ENCODE measurements at regions not wholly inside any gene's neighbourhood (a gene's known extent, or its start where the extent isn't known, plus 50 kb on each side); places are given as distances from the start of the nearest gene placed in this dataset.
A peak's percentile ranks its signal among the peaks of the same experiment; 100 is the strongest.
"Not testable (repeated sequence)": the region's sequence is repeated elsewhere in the genome, so short reads cannot be mapped to it uniquely, and the experiment has no call there.

DNA sequence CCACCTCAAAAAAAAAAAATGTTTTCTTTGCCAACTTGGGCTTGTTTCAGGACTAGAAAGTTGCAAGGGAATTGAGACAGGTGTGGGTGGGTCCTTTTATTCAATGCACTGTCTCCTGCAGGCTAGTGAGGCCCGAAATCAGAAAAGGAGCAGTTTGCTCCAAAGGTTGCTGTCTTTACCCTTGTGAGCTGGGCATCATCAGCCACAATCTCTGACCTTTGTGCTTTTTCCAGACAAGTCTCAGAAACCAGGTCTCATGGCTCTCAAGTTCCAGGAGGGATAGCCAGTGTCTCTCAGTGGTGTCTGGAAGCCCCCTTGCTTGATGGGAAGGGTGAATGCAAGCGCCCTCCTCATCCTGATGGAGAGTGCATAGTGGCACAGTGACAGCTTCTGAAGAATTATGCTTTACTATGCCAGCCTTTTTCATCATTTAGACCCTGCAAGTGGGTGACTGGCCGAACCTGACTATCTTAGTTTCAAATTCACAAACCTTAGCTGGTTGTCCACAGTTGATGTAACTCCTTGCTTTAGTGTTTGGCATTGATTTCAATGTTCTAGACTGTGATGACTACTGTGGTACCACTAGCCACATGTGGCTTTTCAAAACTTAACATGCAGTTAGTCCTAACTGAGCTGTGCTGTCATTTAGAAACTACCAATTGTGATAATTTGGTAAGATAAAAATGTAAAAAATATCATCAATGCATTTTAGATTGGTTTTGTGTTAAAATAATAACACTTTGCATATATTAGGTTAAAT, 468.6 kb downstream of the GADD45G start:
- ChIA-PET CTCF (no interaction called here), POLR2A (no interaction called here)

GRCh38 chr9:90074316-90074962, 469.6 kb downstream of the GADD45G start:
- H3K4me1 Mint-ChIP-seq = peaks cover 19% of the 10 kb centered on the region
- no peak for DNase-seq
- H3K9me3 Mint-ChIP-seq = no peaks in the 10 kb centered on the region
- no peak overlapping the region for H3K4me3 Mint-ChIP-seq
- H3K27ac Mint-ChIP-seq = no peak overlapping the region
- no peaks in the 10 kb centered on the region for H3K36me3 Mint-ChIP-seq (ENCODE audit: low read depth)
- CTCF ChIA-PET = no interaction called here
- peaks cover 47% of the 10 kb centered on the region for H3K27me3 Mint-ChIP-seq
- POLR2A ChIA-PET = no interaction called here

More for the DNA sequence above, 468.6 kb downstream of the GADD45G start:
- Mint-ChIP-seq H3K4me3 (no peak overlapping the region), H3K9me3 (no peaks in the 10 kb centered on the region), H3K36me3 (ENCODE audit: low read depth) (no peaks in the 10 kb centered on the region), H3K4me1 (peaks cover 14% of the 10 kb centered on the region), H3K27ac (no peak overlapping the region), H3K27me3 (peaks cover 52% of the 10 kb centered on the region)
- DNase-seq = no peak

- Mint-ChIP-seq H3K4me1 (peaks cover 19% of the 10 kb centered on the region), H3K27me3 (peaks cover 37% of the 10 kb centered on the region)
- H3K9me3 Mint-ChIP-seq; H3K36me3 Mint-ChIP-seq (ENCODE audit: low read depth); H3K27ac Mint-ChIP-seq; POLR2A ChIA-PET; H3K4me3 Mint-ChIP-seq; DNase-seq: not testable (repeated sequence)
- CTCF ChIA-PET = interaction anchor here (1.1 to 1.4 kb wide), 3 partner anchors 8 to 22 kb away, joined by 3 read pairs; no protein-coding TSS in a partner anchor
These were observed 472.8 kb downstream of the GADD45G start for GRCh38 chr9:90077598-90077997.

DNA sequence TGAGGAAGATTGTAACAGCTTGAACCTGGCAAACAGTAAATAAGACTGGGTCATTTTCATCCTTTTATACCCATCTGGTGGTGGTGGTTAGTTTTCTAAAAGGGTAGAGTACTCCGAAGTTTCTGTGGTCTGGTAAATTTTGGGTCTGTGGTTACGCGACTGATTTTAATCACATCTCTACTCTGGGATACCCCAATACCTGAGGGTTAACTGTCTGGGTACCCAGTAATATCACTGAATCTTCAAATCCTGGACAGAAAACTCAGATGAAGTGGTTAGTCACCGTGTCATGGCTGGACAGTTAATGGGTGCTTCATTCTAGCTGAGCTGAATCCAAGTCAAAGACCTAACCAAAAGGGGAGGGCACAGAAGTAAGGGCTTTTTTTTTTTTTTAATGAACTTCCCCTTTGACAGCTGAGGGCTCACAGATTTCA, 474.2 kb downstream of the GADD45G start:
- no peaks in the 10 kb centered on the region for H3K9me3 Mint-ChIP-seq
- ChIA-PET CTCF (interaction anchor here (0.6 to 1.4 kb wide), 4 partner anchors 9 to 724 kb away, joined by 3 to 7 read pairs (median 4); no protein-coding TSS in a partner anchor), POLR2A (no interaction called here)
- no peak for DNase-seq
- H3K27ac Mint-ChIP-seq = no peak overlapping the region
- H3K4me1 Mint-ChIP-seq = peaks cover 17% of the 10 kb centered on the region
- no peaks in the 10 kb centered on the region for H3K36me3 Mint-ChIP-seq (ENCODE audit: low read depth)
- no peak overlapping the region for H3K4me3 Mint-ChIP-seq
- H3K27me3 Mint-ChIP-seq = peaks cover 36% of the 10 kb centered on the region

DNA sequence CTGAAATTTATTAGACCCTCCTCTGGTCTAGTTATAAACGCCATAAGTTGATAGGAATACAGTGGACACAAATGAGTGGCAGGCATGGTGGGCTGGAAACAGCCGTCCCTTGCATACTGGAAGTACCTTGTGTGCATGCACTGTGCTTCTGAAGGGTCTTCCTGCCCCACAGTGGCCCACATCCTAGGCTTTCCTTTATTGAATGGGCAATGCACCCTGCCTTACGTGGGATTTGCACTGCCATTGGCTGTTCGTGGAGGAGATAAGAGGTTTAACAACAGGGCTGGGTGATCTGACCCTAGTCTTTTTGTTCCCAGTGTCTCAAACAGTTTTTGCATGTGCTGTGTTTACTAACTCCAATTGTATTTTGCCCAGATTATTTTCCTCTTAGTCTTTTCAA, 480.8 kb downstream of the GADD45G start:
- no peaks in the 10 kb centered on the region for H3K4me1 Mint-ChIP-seq
- peaks cover 27% of the 10 kb centered on the region for H3K27me3 Mint-ChIP-seq
- no peaks in the 10 kb centered on the region for H3K36me3 Mint-ChIP-seq (ENCODE audit: low read depth)
- no peak overlapping the region for H3K4me3 Mint-ChIP-seq
- no peaks in the 10 kb centered on the region for H3K9me3 Mint-ChIP-seq
- DNase-seq = no peak
- no peak overlapping the region for H3K27ac Mint-ChIP-seq
- ChIA-PET POLR2A (no interaction called here), CTCF (no interaction called here)

GRCh38 chr9:90086101-90086511, 481.3 kb downstream of the GADD45G start:
- no peaks in the 10 kb centered on the region for H3K9me3 Mint-ChIP-seq
- H3K36me3 Mint-ChIP-seq (ENCODE audit: low read depth) = no peaks in the 10 kb centered on the region
- ChIA-PET POLR2A (no interaction called here), CTCF (no interaction called here)
- no peaks in the 10 kb centered on the region for H3K4me1 Mint-ChIP-seq
- H3K4me3 Mint-ChIP-seq = no peak overlapping the region
- H3K27ac Mint-ChIP-seq = no peak overlapping the region
- H3K27me3 Mint-ChIP-seq = peaks cover 25% of the 10 kb centered on the region
- DNase-seq = no peak

- CTCF ChIA-PET = interaction anchor here (1.1 kb wide), 1 partner anchor 11 kb away, joined by 3 read pairs; no protein-coding TSS in a partner anchor
- H3K27me3 Mint-ChIP-seq = peaks cover 30% of the 10 kb centered on the region
These were observed 483.6 kb downstream of the GADD45G start for GRCh38 chr9:90088434-90088833.

GRCh38 chr9:90088856-90089255, 484.0 kb downstream of the GADD45G start:
- ChIA-PET POLR2A (no interaction called here), CTCF (no interaction called here)
- Mint-ChIP-seq H3K36me3 (ENCODE audit: low read depth) (no peaks in the 10 kb centered on the region), H3K4me3 (no peak overlapping the region), H3K27me3 (peaks cover 32% of the 10 kb centered on the region), H3K4me1 (peaks cover 20% of the 10 kb centered on the region), H3K9me3 (no peaks in the 10 kb centered on the region), H3K27ac (no peak overlapping the region)
- no peak for DNase-seq

More at GRCh38 chr9:90088434-90088833, 483.6 kb downstream of the GADD45G start:
- H3K27ac Mint-ChIP-seq = no peak overlapping the region
- peaks cover 15% of the 10 kb centered on the region for H3K4me1 Mint-ChIP-seq
- H3K36me3 Mint-ChIP-seq (ENCODE audit: low read depth) = no peaks in the 10 kb centered on the region
- H3K9me3 Mint-ChIP-seq = no peaks in the 10 kb centered on the region
- no peak for DNase-seq
- H3K4me3 Mint-ChIP-seq = no peak overlapping the region
- POLR2A ChIA-PET = no interaction called here

GRCh38 chr9:90090997-90091396, 486.2 kb downstream of the GADD45G start:
- DNase-seq = no peak
- H3K4me3 Mint-ChIP-seq = no peak overlapping the region
- no peak overlapping the region for H3K27ac Mint-ChIP-seq
- POLR2A ChIA-PET = no interaction called here
- peaks cover 36% of the 10 kb centered on the region for H3K27me3 Mint-ChIP-seq
- no peaks in the 10 kb centered on the region for H3K9me3 Mint-ChIP-seq
- CTCF ChIA-PET = no interaction called here
- no peaks in the 10 kb centered on the region for H3K36me3 Mint-ChIP-seq (ENCODE audit: low read depth)
- peaks cover 22% of the 10 kb centered on the region for H3K4me1 Mint-ChIP-seq

DNA sequence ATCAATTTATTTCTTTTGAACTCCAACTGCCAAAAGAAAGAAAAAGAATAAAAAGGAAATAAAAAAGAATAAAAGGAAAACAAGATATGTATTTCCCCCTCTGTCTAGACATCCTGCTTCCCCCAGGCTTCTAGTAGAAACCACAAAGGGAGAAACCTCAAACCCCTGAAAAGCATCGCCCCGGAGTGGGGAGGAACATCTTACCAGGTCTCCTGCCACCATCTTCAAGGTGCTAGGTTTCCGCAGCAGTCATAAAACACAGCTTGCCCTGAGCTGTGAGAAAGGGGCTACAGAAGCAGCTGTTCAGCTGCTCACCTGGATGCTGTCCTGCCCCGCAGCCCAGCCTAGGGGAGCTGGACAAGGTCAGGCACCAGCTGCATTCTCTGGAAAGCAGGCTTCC, 487.7 kb downstream of the GADD45G start:
- H3K4me3 Mint-ChIP-seq = no peak overlapping the region
- POLR2A ChIA-PET = no interaction called here

GRCh38 chr9:90095682-90096081, 490.9 kb downstream of the GADD45G start:
- CTCF ChIA-PET = interaction anchor here (1.2 to 1.8 kb wide), 4 partner anchors 170 to 498 kb away, joined by 3 to 8 read pairs (median 6); no protein-coding TSS in a partner anchor
- no peak for DNase-seq
- no peak overlapping the region for H3K27ac Mint-ChIP-seq
- POLR2A ChIA-PET = no interaction called here
- no peaks in the 10 kb centered on the region for H3K9me3 Mint-ChIP-seq
- H3K4me1 Mint-ChIP-seq = peaks cover 22% of the 10 kb centered on the region
- no peak overlapping the region for H3K4me3 Mint-ChIP-seq
- H3K36me3 Mint-ChIP-seq (ENCODE audit: low read depth) = no peaks in the 10 kb centered on the region
- H3K27me3 Mint-ChIP-seq = peaks cover 24% of the 10 kb centered on the region

More for the DNA sequence above, 487.7 kb downstream of the GADD45G start:
- H3K36me3 Mint-ChIP-seq (ENCODE audit: low read depth) = no peaks in the 10 kb centered on the region
- peaks cover 22% of the 10 kb centered on the region for H3K4me1 Mint-ChIP-seq
- no peak overlapping the region for H3K27ac Mint-ChIP-seq
- no peaks in the 10 kb centered on the region for H3K9me3 Mint-ChIP-seq
- CTCF ChIA-PET = interaction anchor here (1.0 to 2.5 kb wide), 3 partner anchors 10 to 495 kb away, joined by 3 to 7 read pairs (median 3); no protein-coding TSS in a partner anchor
- peaks cover 40% of the 10 kb centered on the region for H3K27me3 Mint-ChIP-seq
- peak; percentile 23 for DNase-seq

DNA sequence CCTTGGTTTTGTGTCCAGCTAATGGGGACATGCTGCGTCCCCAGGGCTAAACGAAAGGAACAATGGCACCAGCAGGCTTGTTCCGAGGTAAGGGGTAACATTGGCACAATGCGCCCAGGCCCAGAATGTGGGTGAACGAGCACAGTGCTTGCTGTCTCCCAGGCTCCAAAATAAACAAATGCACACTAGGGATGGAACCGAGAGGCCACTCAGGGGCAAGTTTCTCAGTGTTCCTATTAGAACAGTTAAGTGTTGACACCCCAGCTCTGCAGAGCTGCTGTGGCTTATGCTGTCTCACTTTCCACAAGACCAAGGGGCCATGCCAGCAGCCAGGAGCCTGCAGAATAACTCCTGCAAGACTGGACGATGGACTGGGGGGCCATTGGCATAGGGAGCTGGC, 492.4 kb downstream of the GADD45G start:
- no peak for DNase-seq
- POLR2A ChIA-PET = no interaction called here
- no peaks in the 10 kb centered on the region for H3K9me3 Mint-ChIP-seq
- peaks cover 21% of the 10 kb centered on the region for H3K4me1 Mint-ChIP-seq
- no peak overlapping the region for H3K4me3 Mint-ChIP-seq
- H3K27me3 Mint-ChIP-seq = peaks cover 16% of the 10 kb centered on the region
- CTCF ChIA-PET = interaction anchor here (0.6 to 2.3 kb wide), 4 partner anchors 105 to 504 kb away, joined by 4 to 10 read pairs (median 6); no protein-coding TSS in a partner anchor
- H3K36me3 Mint-ChIP-seq (ENCODE audit: low read depth) = no peaks in the 10 kb centered on the region
- no peak overlapping the region for H3K27ac Mint-ChIP-seq

DNA sequence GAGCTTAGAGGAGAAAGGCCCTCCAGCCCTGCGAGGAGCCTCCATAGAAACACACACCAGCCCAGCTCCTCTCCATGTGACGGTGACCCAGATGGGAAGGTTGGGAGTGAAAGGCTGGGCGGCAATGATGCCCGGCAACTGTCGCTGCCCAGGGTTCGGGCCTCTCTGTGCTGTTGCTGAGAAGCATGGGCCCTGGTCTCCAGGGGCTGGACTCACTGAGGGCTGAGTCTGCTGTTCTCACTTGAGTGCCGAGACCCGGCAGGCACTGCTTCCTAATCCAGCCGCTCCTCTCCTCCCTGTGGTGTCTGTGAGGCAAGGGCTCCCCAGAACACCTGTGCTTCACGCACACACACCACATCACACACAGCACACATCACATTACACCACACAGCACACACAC, 493.6 kb downstream of the GADD45G start:
- no peak overlapping the region for H3K4me3 Mint-ChIP-seq
- DNase-seq = no peak
- H3K4me1 Mint-ChIP-seq = peaks cover 16% of the 10 kb centered on the region
- ChIA-PET CTCF (interaction anchor here (1.0 to 2.3 kb wide), 3 partner anchors 496 to 751 kb away, joined by 3 to 10 read pairs (median 4); no protein-coding TSS in a partner anchor), POLR2A (no interaction called here)
- H3K27ac Mint-ChIP-seq = no peak overlapping the region
- H3K27me3 Mint-ChIP-seq = peaks cover 13% of the 10 kb centered on the region
- no peaks in the 10 kb centered on the region for H3K9me3 Mint-ChIP-seq
- no peaks in the 10 kb centered on the region for H3K36me3 Mint-ChIP-seq (ENCODE audit: low read depth)

Measured in activated CD4-positive, alpha-beta T cell treated with anti-CD3 and anti-CD28 coated beads, Interleukin-2, amount 10 ng/mL, durations not matched to agents 7 days and 5 days (primary cell).